Activated T-cell treated with anti-CD3 and anti-CD28 coated beads for 24 hours (primary cell): ENCODE measurements at regions not wholly inside any gene's neighbourhood (a gene's known extent, or its start where the extent isn't known, plus 50 kb on each side); places are given as distances from the start of the nearest gene placed in this dataset.

ENCODE experiments used
- DNase-seq: peaks from one replicate; pipeline ENCODE4 v3.0.0-alpha.2; 2020; ENCODE audit warnings: low read depth

DNA sequence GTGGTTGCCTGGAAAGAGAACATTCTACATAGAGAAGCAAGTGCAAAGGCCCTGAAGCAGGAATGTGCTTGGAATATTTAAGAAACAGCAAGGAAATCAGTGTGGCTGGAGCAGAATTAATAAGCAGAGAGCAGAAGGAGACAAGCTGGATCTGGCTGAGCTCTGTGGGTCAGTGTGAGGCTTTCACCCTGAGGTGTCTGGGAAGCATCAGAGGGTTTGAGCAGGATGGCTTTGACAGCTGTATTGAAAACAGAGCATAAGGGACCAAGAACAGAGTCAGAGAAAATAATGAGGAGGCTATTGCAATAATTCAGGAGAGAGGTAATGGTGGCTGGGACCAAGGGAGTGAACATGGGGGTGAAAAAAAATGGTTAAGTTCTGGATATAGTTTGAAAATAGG, 199.6 kb downstream of the NXPE2 start:
- DNase-seq: no peak

- DNase-seq: no peak
These were observed 202.1 kb downstream of the NXPE2 start for GRCh38 chr11:114880442-114880841.

DNA sequence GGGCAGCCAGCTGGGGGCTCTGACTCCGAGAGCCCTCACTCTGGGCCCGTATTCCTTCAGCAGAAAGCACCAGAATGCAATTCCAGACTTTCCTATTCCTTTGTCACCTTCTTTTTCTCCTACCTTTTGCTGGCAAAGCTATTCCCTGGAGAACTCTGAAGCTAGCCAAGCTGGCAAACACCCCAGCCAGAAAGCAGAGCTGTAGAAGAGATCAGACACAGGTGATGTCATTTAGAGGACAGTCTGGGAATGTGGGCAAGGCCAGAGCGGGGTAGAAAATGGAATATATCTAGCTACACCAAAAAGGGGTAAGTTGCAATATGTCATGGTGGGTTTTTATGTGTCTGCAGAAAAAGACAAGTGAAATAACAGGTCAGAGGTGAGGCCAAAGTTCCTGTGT, 205.1 kb downstream of the NXPE2 start:
- no peak for DNase-seq

DNA sequence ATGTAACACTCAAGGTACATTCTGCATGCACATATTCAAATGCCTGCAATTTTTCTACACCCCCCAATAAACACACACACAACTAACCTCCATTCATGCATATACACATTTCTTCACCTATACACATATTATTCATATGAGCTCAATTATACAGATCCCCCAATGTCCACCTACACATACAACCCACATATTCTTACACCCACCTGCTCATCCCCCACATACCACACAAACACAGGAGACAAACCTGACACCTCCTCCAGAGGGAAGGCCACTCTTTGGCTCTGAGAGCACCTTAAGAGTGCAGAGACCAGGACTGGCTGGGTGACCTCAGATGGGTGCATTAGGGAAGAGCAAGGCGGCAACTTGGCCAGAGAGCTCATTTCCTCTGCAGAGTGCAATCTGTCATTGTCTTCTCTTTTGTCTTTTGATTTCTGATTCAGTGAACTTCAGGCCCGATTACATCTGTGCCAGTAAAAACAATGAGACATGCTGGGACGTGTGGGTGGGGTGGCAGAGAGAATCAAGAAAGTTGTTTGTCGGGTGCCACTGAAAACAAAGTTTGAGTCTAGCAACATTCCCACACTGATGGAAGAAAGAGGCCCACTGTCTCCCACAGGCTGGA, 208.4 kb downstream of the NXPE2 start:
- DNase-seq: no peak

GRCh38 chr11:114889594-114890011, 211.3 kb downstream of the NXPE2 start:
- DNase-seq: no peak

- DNase-seq: no peak
These were observed 211.7 kb downstream of the NXPE2 start for GRCh38 chr11:114890038-114890437.

GRCh38 chr11:114891911-114892310, 213.6 kb downstream of the NXPE2 start:
- DNase-seq: no peak

- DNase-seq: no peak
These were observed 214.3 kb downstream of the NXPE2 start for GRCh38 chr11:114892381-114893197.

DNA sequence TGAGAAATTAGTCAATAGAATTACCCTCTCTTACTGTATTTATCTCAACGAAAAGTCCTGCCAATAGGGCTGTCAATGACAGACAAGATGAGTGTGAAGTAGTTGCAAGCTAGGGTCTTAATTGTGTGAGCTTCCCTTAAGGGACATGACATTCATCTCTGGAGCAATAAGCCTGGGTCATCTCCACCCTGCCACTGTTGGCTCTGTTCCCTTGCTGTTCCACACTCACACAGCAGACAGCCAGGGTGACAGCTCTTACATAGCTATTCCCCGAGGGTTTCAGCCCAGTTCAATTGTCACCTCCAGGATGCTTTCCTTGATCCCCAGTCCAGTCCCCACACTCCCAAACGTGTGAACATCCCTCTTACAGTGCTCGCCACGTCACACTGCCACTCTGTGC, 215.0 kb downstream of the NXPE2 start:
- DNase-seq: no peak

DNA sequence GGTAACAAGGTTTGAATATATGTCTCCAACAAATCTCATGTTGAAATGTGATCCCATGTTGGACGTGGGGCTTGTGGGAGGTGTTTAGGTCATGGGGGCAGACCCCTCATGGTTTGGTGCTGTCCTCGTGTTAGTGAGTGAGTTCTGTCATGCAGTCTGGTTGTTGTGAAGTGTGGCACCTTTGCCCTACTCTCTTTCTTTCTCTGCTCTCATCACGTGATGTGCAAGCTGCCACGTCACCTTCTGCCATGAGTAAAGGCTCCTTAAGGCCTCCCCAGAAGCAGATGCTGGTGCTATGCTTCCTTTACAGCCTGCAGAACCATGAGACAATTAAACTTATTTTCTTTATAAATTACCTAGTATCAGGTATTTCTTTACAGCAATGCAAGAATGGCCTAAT, 218.3 kb downstream of the NXPE2 start:
- no peak for DNase-seq

DNA sequence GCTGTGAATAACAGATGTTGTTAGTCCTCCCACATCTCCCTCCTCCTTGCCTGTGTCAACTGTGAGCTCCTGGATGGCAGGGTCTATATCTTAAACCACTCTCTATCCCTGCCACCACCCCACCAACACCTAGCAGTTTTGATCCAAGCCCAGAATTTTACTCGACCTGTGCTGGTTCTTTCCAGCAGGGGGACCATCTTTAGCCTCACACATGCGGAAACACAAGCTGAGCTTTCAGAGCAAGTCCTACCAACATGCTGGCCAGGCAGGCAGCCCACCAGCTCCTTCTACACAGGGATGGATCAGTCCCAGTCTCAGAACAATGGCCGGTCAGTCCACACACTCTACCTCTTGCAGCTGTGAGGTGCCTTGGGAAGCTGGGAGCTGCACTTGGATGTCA, 231.5 kb downstream of the NXPE2 start:
- DNase-seq: no peak

GRCh38 chr11:114912826-114913225, 234.5 kb downstream of the NXPE2 start:
- no peak for DNase-seq

- no peak for DNase-seq
These were observed 236.1 kb downstream of the NXPE2 start for GRCh38 chr11:114914231-114915005.

DNA sequence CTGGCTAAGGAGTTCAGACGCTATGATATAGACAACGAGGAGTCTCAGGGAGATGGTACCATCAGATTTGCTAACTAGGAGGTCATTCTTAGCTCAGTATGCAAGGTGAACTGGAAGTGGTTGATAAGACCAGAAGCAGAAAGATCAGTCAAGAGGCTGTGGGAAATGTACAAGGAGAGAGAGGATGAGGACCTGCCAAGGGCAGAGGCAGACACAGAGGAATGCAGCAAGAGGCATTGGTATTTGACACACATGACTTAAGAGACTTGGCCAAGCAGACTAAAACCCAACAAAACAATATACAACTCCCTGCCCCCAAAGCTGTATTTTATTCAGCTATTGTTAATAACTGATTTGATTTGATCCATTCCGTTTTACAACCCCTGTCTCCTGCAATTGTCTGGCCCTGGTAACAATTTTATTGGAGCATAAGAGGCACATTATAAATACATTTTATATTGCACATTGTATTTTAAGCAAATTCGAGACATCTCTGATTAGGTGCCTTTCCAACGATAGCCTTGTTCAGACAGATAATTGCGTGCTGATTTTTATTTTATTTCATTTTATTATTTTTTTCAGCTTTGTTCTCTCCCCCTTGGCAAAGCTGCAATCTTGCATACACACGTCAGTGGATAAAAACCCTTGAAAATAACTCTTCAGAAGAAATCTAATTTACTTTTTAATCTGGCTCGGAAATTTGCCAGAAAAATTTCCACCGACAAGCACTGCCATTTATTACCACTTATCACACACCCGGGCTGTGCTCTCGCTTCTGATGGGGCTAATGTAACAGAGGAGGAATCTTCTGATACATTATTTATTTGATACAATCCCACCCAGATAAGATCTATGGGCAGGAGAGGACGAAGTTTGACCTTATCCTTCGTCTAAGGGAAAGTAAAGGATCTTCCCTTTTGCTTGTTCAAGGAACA, 237.8 kb downstream of the NXPE2 start:
- DNase-seq: no peak

DNA sequence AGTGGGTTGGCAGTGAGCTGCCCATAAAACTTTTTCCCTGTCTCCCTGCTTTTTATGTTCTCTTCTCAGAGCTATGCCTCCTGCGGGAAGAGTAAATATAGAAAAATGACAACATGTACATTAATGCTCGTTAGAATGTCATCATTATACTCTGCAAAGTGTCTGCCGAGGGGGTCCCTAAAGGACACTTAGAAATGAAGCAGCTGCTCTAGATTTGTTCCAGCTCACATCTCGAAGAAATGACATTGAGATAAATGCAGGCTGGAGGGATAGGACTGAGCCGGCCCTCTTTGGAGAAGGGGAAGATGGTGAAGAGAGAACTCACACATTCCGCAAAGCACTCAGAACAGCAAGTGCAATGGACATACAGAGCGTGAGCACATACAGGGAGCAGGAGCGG, 240.0 kb downstream of the NXPE2 start:
- no peak for DNase-seq

- no peak for DNase-seq
These were observed 243.4 kb downstream of the NXPE2 start for GRCh38 chr11:114921697-114922096.

- no peak for DNase-seq
These were observed 245.7 kb downstream of the NXPE2 start for GRCh38 chr11:114924042-114924441.

- DNase-seq: no peak
These were observed 247.3 kb downstream of the NXPE2 start for GRCh38 chr11:114925591-114925990.

DNA sequence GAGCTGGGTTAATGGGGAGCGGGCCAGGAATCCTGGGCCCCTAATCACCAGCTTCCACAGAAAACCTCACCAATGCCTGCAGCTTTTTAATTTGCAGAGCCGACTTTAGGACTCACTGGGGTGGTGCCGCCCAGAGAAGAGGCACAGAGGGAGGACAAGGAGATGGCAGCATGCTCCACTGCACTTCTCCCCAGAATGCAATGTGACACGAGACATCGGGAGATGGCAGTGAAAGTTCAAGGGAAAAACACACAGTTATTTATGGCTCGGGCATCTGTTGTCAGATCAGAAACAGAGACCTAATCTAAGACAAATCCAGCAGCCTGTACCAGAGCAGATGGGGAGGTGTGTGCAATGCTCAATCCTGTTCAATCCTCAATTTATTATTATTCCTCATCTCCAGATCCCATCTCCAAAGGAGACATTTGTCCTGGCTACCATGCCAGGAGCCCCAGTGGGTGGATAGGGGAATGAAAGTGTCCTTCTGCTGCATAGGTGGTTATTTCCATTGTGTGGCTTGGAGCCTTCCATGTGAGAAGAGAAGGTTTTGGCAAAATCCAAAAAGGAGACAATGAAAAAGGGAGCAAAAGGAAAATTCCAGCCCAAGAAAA, 250.0 kb downstream of the NXPE2 start:
- DNase-seq: no peak

- DNase-seq: no peak
These were observed 251.1 kb downstream of the NXPE2 start for GRCh38 chr11:114929351-114930000.

DNA sequence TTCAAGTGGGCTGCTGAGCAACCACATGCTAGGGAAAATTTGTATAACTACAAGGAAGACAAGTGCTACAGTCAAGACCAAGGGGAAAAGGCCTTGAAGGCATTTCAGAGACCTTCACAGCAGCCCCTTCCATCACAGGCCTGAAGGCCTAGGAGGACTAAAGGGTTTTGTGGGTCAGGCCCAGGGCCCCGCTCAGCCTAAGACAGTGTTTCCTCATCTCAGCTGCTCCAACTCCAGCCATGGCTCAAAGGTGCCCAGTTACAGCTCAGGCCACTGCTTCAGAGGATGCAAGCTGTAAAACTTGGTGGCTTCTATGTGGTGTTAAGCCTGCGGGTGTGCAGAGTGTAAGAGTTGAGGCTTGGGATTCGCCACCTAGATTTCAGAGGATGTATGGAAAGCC, 260.5 kb downstream of the NXPE2 start:
- DNase-seq: no peak
